Left renal cortex interstitium (tissue), 4 donors: ENCODE measurements at regions not wholly inside any gene's neighbourhood (a gene's known extent, or its start where the extent isn't known, plus 50 kb on each side); places are given as distances from the start of the nearest gene placed in this dataset.

Experiments
- DNase-seq, 4 donors: peaks; one replicate each; pipeline ENCODE4 v3.0.0-alpha.2; 2013; ENCODE audit warnings: low read depth in 4 of 4, low spot score in 2 of 4, missing footprints in 1 of 4

GRCh38 chr2:4130651-4131050 lies 427.3 kb downstream of the DCDC2C start:
- DNase-seq: no peak

- DNase-seq: no peak
Measured at GRCh38 chr2:4134551-4135550, 431.5 kb downstream of the DCDC2C start.

GRCh38 chr2:4135765-4136164 lies 432.4 kb downstream of the DCDC2C start:
- DNase-seq: no peak

- peak in 1 of 4 donors; percentile 25 for DNase-seq
Measured at GRCh38 chr2:4139316-4139715, 435.9 kb downstream of the DCDC2C start.

- DNase-seq: no peak
Measured at GRCh38 chr2:4139731-4140130, 436.4 kb downstream of the DCDC2C start.

- DNase-seq: peak in 1 of 4 donors; percentile 40
Measured at GRCh38 chr2:4140281-4140970, 437.1 kb downstream of the DCDC2C start.

- DNase-seq: no peak
Measured at GRCh38 chr2:4144731-4145130, 441.4 kb downstream of the DCDC2C start.

GRCh38 chr2:4151521-4151920 lies 448.1 kb downstream of the DCDC2C start:
- no peak for DNase-seq

- DNase-seq: no peak
Measured at GRCh38 chr2:4152051-4152450, 448.7 kb downstream of the DCDC2C start.

- no peak for DNase-seq
Measured at GRCh38 chr2:4168834-4169233, 465.5 kb downstream of the DCDC2C start.

GRCh38 chr2:4174796-4175195 lies 471.4 kb downstream of the DCDC2C start:
- no peak for DNase-seq

GRCh38 chr2:4175343-4175742 lies 472.0 kb downstream of the DCDC2C start:
- DNase-seq: no peak

- no peak for DNase-seq
Measured at GRCh38 chr2:4180631-4181030, 477.3 kb downstream of the DCDC2C start.

- no peak for DNase-seq
Measured at GRCh38 chr2:4181062-4181461, 477.7 kb downstream of the DCDC2C start.

- DNase-seq: no peak
Measured at GRCh38 chr2:4188561-4188960, 485.2 kb downstream of the DCDC2C start.

- no peak for DNase-seq
Measured at GRCh38 chr2:4190548-4190947, 487.2 kb downstream of the DCDC2C start.

- DNase-seq: no peak
Measured at GRCh38 chr2:4192119-4192518, 488.7 kb downstream of the DCDC2C start.

- DNase-seq: peak; percentile 4 to 22 (median 14)
Measured at GRCh38 chr2:4214444-4215205, 511.2 kb downstream of the DCDC2C start.

GRCh38 chr2:4217737-4218136 lies 514.4 kb downstream of the DCDC2C start:
- no peak for DNase-seq

GRCh38 chr2:4219101-4219500 lies 515.7 kb downstream of the DCDC2C start:
- DNase-seq: no peak

- no peak for DNase-seq
Measured at GRCh38 chr2:4219571-4219970, 516.2 kb downstream of the DCDC2C start.
